Liver (tissue), 3 donors: ENCODE measurements at regions not wholly inside any gene's neighbourhood (a gene's known extent, or its start where the extent isn't known, plus 50 kb on each side); places are given as distances from the start of the nearest gene placed in this dataset.

Experiments
- CTCF ChIP-seq: fragments of 150-350 bp; IDR thresholded peaks from 2 replicates; pipeline ENCODE4 v1.5.1; 2017; ENCODE audit warnings: improper control_type of control experiment, low read depth, low read length; ENCODE audit not compliant: missing input control
- MAX ChIP-seq: IDR thresholded peaks from 2 replicates; pipeline ENCODE4 v1.6.1; 2016; ENCODE audit warnings: antibody characterized with exemption
- RAD21 ChIP-seq, 2 donors: IDR thresholded peaks; 2 replicates each; pipeline ENCODE4 v1.6.1; 2016; ENCODE audit warnings: antibody characterized with exemption in 2 of 2, mild to moderate bottlenecking in 2 of 2
- REST ChIP-seq: IDR thresholded peaks from 2 replicates; pipeline ENCODE4 v1.6.1; 2016; ENCODE audit warnings: antibody characterized with exemption, mild to moderate bottlenecking
- TAF1 ChIP-seq: conservative IDR thresholded peaks from 2 replicates; pipeline ENCODE4 v1.6.1; 2016; ENCODE audit warnings: antibody characterized with exemption, mild to moderate bottlenecking
- ZBTB33 ChIP-seq: IDR thresholded peaks from 2 replicates; pipeline ENCODE4 v1.6.1; 2016; ENCODE audit warnings: antibody characterized with exemption
- donor health status: healthy.
- donor health status: healthy.

- TF ChIP-seq CTCF: no peak
- no peak for TF ChIP-seq ZBTB33
- no peak for TF ChIP-seq RAD21 (IDR thresholded peaks at IDR 0.05)
- TF ChIP-seq REST: no peak
- TF ChIP-seq MAX: no peak
- TF ChIP-seq TAF1: no peak
These were observed 138.7 kb upstream of the CCDC150 start for GRCh38 chr2:196500686-196501431.
